Testis (tissue), 2 donors: ENCODE measurements at regions not wholly inside any gene's neighbourhood (a gene's known extent, or its start where the extent isn't known, plus 50 kb on each side); places are given as distances from the start of the nearest gene placed in this dataset.

Experiments
- DNase-seq: peaks from one replicate; pipeline ENCODE4 v3.0.0-alpha.2; 2019
- H3K27ac ChIP-seq, 2 donors: fragments of 200-600 bp; sonication (generic); one replicate each; pipeline ENCODE4 v1.5.1; 2019
- H3K27me3 ChIP-seq: fragments of 200-600 bp; sonication (generic); one replicate; pipeline ENCODE4 v1.5.1; 2019
- H3K36me3 ChIP-seq: fragments of 200-600 bp; sonication (generic); one replicate; pipeline ENCODE4 v1.5.1; 2017; ENCODE audit warnings: low read depth; ENCODE audit errors: missing control alignments
- H3K4me1 ChIP-seq: fragments of 200-600 bp; sonication (generic); one replicate; pipeline ENCODE4 v1.5.1; 2019
- H3K4me3 ChIP-seq, 2 donors: fragments of 200-600 bp; sonication (generic); one replicate each; pipeline ENCODE4 v1.5.1; 2017 to 2019
- H3K9me3 ChIP-seq: fragments of 200-600 bp; sonication (generic); one replicate; pipeline ENCODE4 v1.5.1; 2017
- CTCF ChIP-seq, 3 experiments: fragments of 450-650 bp in 2 of 3; fragments of 200-600 bp in 1 of 3; sonication (generic) in 1 of 3; IDR thresholded peaks; one replicate each; pipeline ENCODE4 v1.5.1; 2016 to 2019; ENCODE audit warnings: antibody characterized with exemption in 3 of 3, mild to moderate bottlenecking in 2 of 3, moderate library complexity in 1 of 3
- POLR2A ChIP-seq: fragments of 450-650 bp; IDR thresholded peaks from one replicate; pipeline ENCODE4 v1.6.1; 2017; ENCODE audit warnings: antibody characterized with exemption, mild to moderate bottlenecking, moderate library complexity
- WGBS, 2 donors: methylation state at CpG; one replicate each; pipeline ENCODE4 v1.1.5; 2018; 5-methylcytosine and 5-hydroxymethylcytosine counted together
- intact Hi-C: fragments of 100-400 bp; cut with DNase I; formaldehyde crosslinking; loops from one replicate; pipeline ENCODE4 v1.15.1; 2023; ENCODE audit warnings: low total_unique reads

GRCh38 chr15:35665896-35666536, 120.1 kb upstream of the DPH6 start:
- no peaks in the 10 kb centered on the region for H3K27me3 ChIP-seq
- no peaks in the 10 kb centered on the region for H3K4me1 ChIP-seq
- H3K27ac ChIP-seq = peak overlapping the region in 1 of 2 donors; percentile 63
- no peak for TF ChIP-seq POLR2A
- TF ChIP-seq CTCF (IDR thresholded peaks at IDR 0.05) = no peak
- no peak overlapping the region for H3K4me3 ChIP-seq
- no peaks in the 10 kb centered on the region for H3K36me3 ChIP-seq
- no peak for DNase-seq
- 49 to 58% methylated on average over 9 of the region's 9 CpGs for WGBS, 2 donors
- no peaks in the 10 kb centered on the region for H3K9me3 ChIP-seq
- intact Hi-C loops = no loop called here

- intact Hi-C loops = no loop called here
- H3K9me3 ChIP-seq = no peaks in the 10 kb centered on the region
- TF ChIP-seq CTCF (IDR thresholded peaks at IDR 0.05) (no peak), POLR2A (no peak)
- no peaks in the 10 kb centered on the region for H3K36me3 ChIP-seq
- H3K4me1 ChIP-seq = no peaks in the 10 kb centered on the region
- H3K27me3 ChIP-seq = no peaks in the 10 kb centered on the region
- no peak overlapping the region for H3K27ac ChIP-seq
- 64 to 68% methylated on average over 1 of the region's 1 CpG for WGBS, 2 donors
- no peak overlapping the region for H3K4me3 ChIP-seq
- DNase-seq = no peak
Measured at GRCh38 chr15:35667908-35668307, 121.9 kb upstream of the DPH6 start.

- Histone ChIP-seq H3K27me3 (no peaks in the 10 kb centered on the region), H3K4me1 (no peaks in the 10 kb centered on the region), H3K27ac (no peak overlapping the region), H3K4me3 (no peak overlapping the region), H3K36me3 (no peaks in the 10 kb centered on the region), H3K9me3 (no peaks in the 10 kb centered on the region)
- no peak for TF ChIP-seq POLR2A
- no peak for TF ChIP-seq CTCF (IDR thresholded peaks at IDR 0.05)
- no peak for DNase-seq
- 73 to 77% methylated on average over 3 of the region's 3 CpGs for WGBS, 2 donors
- intact Hi-C loops = no loop called here
Measured at GRCh38 chr15:35669021-35669420, 123.1 kb upstream of the DPH6 start.

- Histone ChIP-seq H3K27ac (no peak overlapping the region), H3K27me3 (no peaks in the 10 kb centered on the region), H3K4me1 (no peaks in the 10 kb centered on the region), H3K36me3 (no peaks in the 10 kb centered on the region), H3K4me3 (no peak overlapping the region), H3K9me3 (no peaks in the 10 kb centered on the region)
- no peak for DNase-seq
- intact Hi-C loops = no loop called here
- no peak for TF ChIP-seq CTCF (IDR thresholded peaks at IDR 0.05)
- WGBS, 2 donors = 92 to 94% methylated on average over 5 of the region's 5 CpGs
Measured at GRCh38 chr15:35669432-35670045, 123.6 kb upstream of the DPH6 start.

GRCh38 chr15:35671197-35671596, 125.2 kb upstream of the DPH6 start:
- Histone ChIP-seq H3K36me3 (no peaks in the 10 kb centered on the region), H3K27ac (no peak overlapping the region), H3K9me3 (no peaks in the 10 kb centered on the region), H3K4me3 (no peak overlapping the region), H3K4me1 (peaks cover 5% of the 10 kb centered on the region), H3K27me3 (no peaks in the 10 kb centered on the region)
- no peak for TF ChIP-seq CTCF (IDR thresholded peaks at IDR 0.05)
- TF ChIP-seq POLR2A = no peak
- intact Hi-C loops = no loop called here
- no peak for DNase-seq
